HG03521 (cell line): ENCODE measurements at regions not wholly inside any gene's neighbourhood (a gene's known extent, or its start where the extent isn't known, plus 50 kb on each side); places are given as distances from the start of the nearest gene placed in this dataset.
"Not testable (repeated sequence)": the region's sequence is repeated elsewhere in the genome, so short reads cannot be mapped to it uniquely, and the experiment has no call there.

Experiments used
- ATAC-seq: cut with Tn5 transposase; IDR thresholded peaks from one replicate; pipeline ENCODE4 v1.9.1; 2021; ENCODE audit warnings: mild to moderate bottlenecking, moderate library complexity; ENCODE audit not compliant: unreplicated experiment

GRCh38 chr2:59774821-59775433, 778.5 kb downstream of the BCL11A start:
- no peak for ATAC-seq

- ATAC-seq, result no peak
These were observed 782.8 kb downstream of the BCL11A start for GRCh38 chr2:59770651-59771050.

- ATAC-seq, result no peak
These were observed 791.5 kb downstream of the BCL11A start for GRCh38 chr2:59761966-59762365.

- ATAC-seq, result no peak
These were observed 797.3 kb downstream of the BCL11A start for GRCh38 chr2:59756150-59756549.

GRCh38 chr2:59754011-59754735, 799.3 kb downstream of the BCL11A start:
- no peak for ATAC-seq

GRCh38 chr2:59752512-59752911, 800.9 kb downstream of the BCL11A start:
- no peak for ATAC-seq

GRCh38 chr2:59752071-59752470, 801.4 kb downstream of the BCL11A start:
- ATAC-seq, result no peak

- not testable (repeated sequence) for ATAC-seq
These were observed 802.2 kb downstream of the BCL11A start for GRCh38 chr2:59751214-59751613.

GRCh38 chr2:59746291-59746690, 807.2 kb downstream of the BCL11A start:
- no peak for ATAC-seq

GRCh38 chr2:59745085-59745484, 808.4 kb downstream of the BCL11A start:
- no peak for ATAC-seq

- ATAC-seq, result no peak
These were observed 809.0 kb downstream of the BCL11A start for GRCh38 chr2:59744436-59744835.

- ATAC-seq, result no peak
These were observed 811.6 kb downstream of the BCL11A start for GRCh38 chr2:59741840-59742239.

- no peak for ATAC-seq
These were observed 814.3 kb downstream of the BCL11A start for GRCh38 chr2:59739166-59739565.

GRCh38 chr2:59737299-59737698, 816.2 kb downstream of the BCL11A start:
- no peak for ATAC-seq

GRCh38 chr2:59734743-59735142, 818.7 kb downstream of the BCL11A start:
- no peak for ATAC-seq

GRCh38 chr2:59733970-59734369, 819.5 kb downstream of the BCL11A start:
- ATAC-seq, result no peak

GRCh38 chr2:59733567-59733930, 819.9 kb downstream of the BCL11A start:
- ATAC-seq, result no peak

GRCh38 chr2:59732871-59733566, 820.4 kb downstream of the BCL11A start:
- no peak for ATAC-seq

- ATAC-seq, result no peak
These were observed 826.3 kb downstream of the BCL11A start for GRCh38 chr2:59727121-59727590.

- ATAC-seq, result no peak
These were observed 827.0 kb downstream of the BCL11A start for GRCh38 chr2:59726228-59727120.

- no peak for ATAC-seq
These were observed 828.7 kb downstream of the BCL11A start for GRCh38 chr2:59724746-59725145.
